Neuronal stem cell (in vitro differentiated cells): ENCODE measurements at regions not wholly inside any gene's neighbourhood (a gene's known extent, or its start where the extent isn't known, plus 50 kb on each side); places are given as distances from the start of the nearest gene placed in this dataset.
A peak's percentile ranks its signal among the peaks of the same experiment; 100 is the strongest.
"Not testable (repeated sequence)": the region's sequence is repeated elsewhere in the genome, so short reads cannot be mapped to it uniquely, and the experiment has no call there.

Experiments used
- DNase-seq: peaks from one replicate; pipeline ENCODE4 v3.0.0-alpha.2; 2013; ENCODE audit warnings: low spot score
- H2AFZ ChIP-seq: one replicate; pipeline ENCODE4 v1.6.1; 2013; ENCODE audit warnings: mild to moderate bottlenecking, low read length, inconsistent platforms
- H2AK5ac ChIP-seq: 2 replicates; pipeline ENCODE4 v1.6.1; 2013; ENCODE audit warnings: low read depth, mild to moderate bottlenecking, inconsistent platforms, low read length, moderate library complexity, mixed read lengths
- H2BK120ac ChIP-seq: 2 replicates; pipeline ENCODE4 v1.6.1; 2013; ENCODE audit warnings: low read depth, mild to moderate bottlenecking, inconsistent platforms, low read length, moderate library complexity, mixed read lengths
- H2BK12ac ChIP-seq: one replicate; pipeline ENCODE4 v1.6.1; 2013; ENCODE audit warnings: low read length, inconsistent platforms
- H2BK15ac ChIP-seq: 2 replicates; pipeline ENCODE4 v1.6.1; 2013; ENCODE audit warnings: mild to moderate bottlenecking, low read length, inconsistent platforms, mixed read lengths
- H2BK5ac ChIP-seq: one replicate; pipeline ENCODE4 v1.6.1; 2013; ENCODE audit warnings: inconsistent platforms, mild to moderate bottlenecking, low read length, moderate library complexity
- H3K14ac ChIP-seq: one replicate; pipeline ENCODE4 v1.6.1; 2013; ENCODE audit warnings: low read length, inconsistent platforms
- H3K18ac ChIP-seq: 2 replicates; pipeline ENCODE4 v1.6.1; 2013; ENCODE audit warnings: low read length, inconsistent platforms
- H3K23ac ChIP-seq: 2 replicates; pipeline ENCODE4 v1.6.1; 2013; ENCODE audit warnings: low read depth, mild to moderate bottlenecking, mixed read lengths, low read length, inconsistent platforms; ENCODE audit not compliant: poor library complexity
- H3K27ac ChIP-seq: replicated peaks from 3 replicates; pipeline ENCODE4 v1.5.1; 2013; ENCODE audit warnings: low read length, inconsistent platforms
- H3K27me3 ChIP-seq, 3 experiments: 2 replicates each; pipeline ENCODE4 v1.6.1; 2013; ENCODE audit warnings: low read length in 3 of 3, mild to moderate bottlenecking in 2 of 3, inconsistent platforms in 1 of 3, low read depth in 1 of 3, mixed read lengths in 1 of 3, moderate library complexity in 1 of 3; ENCODE audit not compliant: control insufficient read depth in 3 of 3, insufficient read depth in 3 of 3
- H3K36me3 ChIP-seq, 2 donors: replicated peaks in 1 of 2; 2 replicates each; pipeline ENCODE4 v1.6.1; 2013; ENCODE audit warnings: low read length in 2 of 2; ENCODE audit not compliant: control insufficient read depth in 2 of 2, insufficient read depth in 2 of 2
- H3K4ac ChIP-seq: 2 replicates; pipeline ENCODE4 v1.6.1; 2013; ENCODE audit warnings: inconsistent platforms, mild to moderate bottlenecking, low read length, moderate library complexity
- H3K4me1 ChIP-seq, 2 donors: 1 replicate in 1 of 2; 2 replicates in 1 of 2; pipeline ENCODE4 v1.6.1; 2013; ENCODE audit warnings: low read length in 2 of 2, low read depth in 1 of 2; ENCODE audit not compliant: control insufficient read depth in 2 of 2, insufficient read depth in 1 of 2
- H3K4me2 ChIP-seq: one replicate; pipeline ENCODE4 v1.6.1; 2013; ENCODE audit warnings: mild to moderate bottlenecking, low read length, inconsistent platforms; ENCODE audit not compliant: insufficient read depth, poor library complexity, severe bottlenecking
- H3K4me3 ChIP-seq, 2 donors: 2 replicates each; pipeline ENCODE4 v1.5.1; 2013; ENCODE audit warnings: low read length in 2 of 2, mild to moderate bottlenecking in 2 of 2, inconsistent platforms in 1 of 2, moderate library complexity in 1 of 2
- H3K79me1 ChIP-seq: one replicate; pipeline ENCODE4 v1.6.1; 2013; ENCODE audit warnings: low read depth, mild to moderate bottlenecking, inconsistent platforms, low read length, moderate library complexity
- H3K9ac ChIP-seq: one replicate; pipeline ENCODE4 v1.6.1; 2013; ENCODE audit warnings: mild to moderate bottlenecking, low read depth, low read length, inconsistent platforms; ENCODE audit not compliant: poor library complexity
- H3K9me3 ChIP-seq, 2 donors: replicated peaks in 1 of 2; 2 replicates each; pipeline versions ENCODE3 to v1.6.1; 2013; ENCODE audit warnings: low read length in 2 of 2, mild to moderate bottlenecking in 2 of 2, inconsistent platforms in 1 of 2, low read depth in 1 of 2, mixed read lengths in 1 of 2, moderate library complexity in 1 of 2; ENCODE audit not compliant: control insufficient read depth in 2 of 2, insufficient read depth in 1 of 2
- H4K8ac ChIP-seq: one replicate; pipeline ENCODE4 v1.6.1; 2013; ENCODE audit warnings: low read depth, mild to moderate bottlenecking, inconsistent platforms, low read length, moderate library complexity
- H4K91ac ChIP-seq: one replicate; pipeline ENCODE4 v1.6.1; 2013; ENCODE audit warnings: low read length, low read depth, mild to moderate bottlenecking, inconsistent platforms; ENCODE audit not compliant: poor library complexity
- WGBS, 2 donors: extraction: QIAGEN DNeasy Blood & Tissue Kit; methylation state at CpG; one replicate each; pipeline ENCODE4 v1.1.7; 2013; ENCODE audit warnings: missing lambda C conversion rate in 2 of 2, mixed read lengths in 1 of 2; ENCODE audit not compliant: insufficient read length in 2 of 2, insufficient replicate concordance in 1 of 2; ENCODE audit errors: extremely low coverage in 2 of 2; 5-methylcytosine and 5-hydroxymethylcytosine counted together

DNA sequence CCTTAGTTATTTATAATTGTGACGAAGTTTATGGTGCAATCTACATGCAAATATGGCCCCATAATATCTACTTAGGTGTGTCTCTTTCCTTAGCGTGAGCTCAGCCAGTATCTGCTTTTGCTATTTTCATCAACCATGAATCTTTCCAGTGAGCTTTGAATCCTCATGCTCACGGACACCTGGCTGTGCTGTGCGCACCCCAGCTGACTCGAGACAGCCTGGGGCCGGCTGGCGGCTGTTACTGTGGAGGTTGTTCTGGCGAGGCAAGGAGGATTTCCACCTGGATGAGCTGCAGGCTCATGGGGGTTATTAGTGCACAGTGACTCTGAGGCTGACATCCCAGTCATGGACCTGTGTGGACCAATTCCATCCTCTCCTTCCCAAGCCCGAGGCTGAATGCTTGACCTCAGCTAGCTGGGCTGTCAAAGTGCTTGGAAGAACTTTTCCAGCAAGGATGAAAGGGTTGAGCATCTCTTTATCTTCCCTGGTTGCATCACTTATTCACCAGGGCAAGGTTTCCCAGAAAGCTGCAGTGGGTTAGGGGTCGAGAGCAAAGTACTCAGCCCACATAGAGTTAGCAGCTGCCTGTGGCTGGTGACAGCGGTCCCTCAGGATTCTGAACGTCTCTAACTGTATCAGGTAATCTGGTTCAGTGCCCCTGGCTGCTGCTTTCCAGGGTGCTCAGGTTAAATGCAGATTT lies 141.7 kb downstream of the ARL4C start:
- H3K4me1 ChIP-seq: peaks cover 9 to 14% of the 10 kb centered on the region in 2 donors
- H3K9ac ChIP-seq: no peak overlapping the region
- peaks cover 0 to 2% of the 10 kb centered on the region in 2 donors for H3K9me3 ChIP-seq
- H4K8ac ChIP-seq: no peak overlapping the region
- no peaks in the 10 kb centered on the region for H3K27me3 ChIP-seq
- peak overlapping the region; percentile 18 for H3K27ac ChIP-seq
- no peak overlapping the region for H3K4ac ChIP-seq
- no peak overlapping the region for H3K14ac ChIP-seq
- peak overlapping the region; percentile 50 for H3K18ac ChIP-seq
- H2BK12ac ChIP-seq: no peak overlapping the region
- H2AK5ac ChIP-seq: no peak overlapping the region
- no peak overlapping the region for H4K91ac ChIP-seq
- H2BK15ac ChIP-seq: peak overlapping the region; percentile 53
- H3K4me2 ChIP-seq: no peak overlapping the region
- DNase-seq: no peak
- no CpG with 5 or more reads among the region's 12 CpGs for WGBS, 2 donors
- no peak overlapping the region for H2BK120ac ChIP-seq
- peaks cover 1% of the 10 kb centered on the region for H3K79me1 ChIP-seq
- no peak overlapping the region for H3K4me3 ChIP-seq
- H2BK5ac ChIP-seq: peak overlapping the region; percentile 57
- H3K23ac ChIP-seq: no peak overlapping the region
- H2AFZ ChIP-seq: peak overlapping the region; percentile 18
- no peaks in the 10 kb centered on the region for H3K36me3 ChIP-seq

DNA sequence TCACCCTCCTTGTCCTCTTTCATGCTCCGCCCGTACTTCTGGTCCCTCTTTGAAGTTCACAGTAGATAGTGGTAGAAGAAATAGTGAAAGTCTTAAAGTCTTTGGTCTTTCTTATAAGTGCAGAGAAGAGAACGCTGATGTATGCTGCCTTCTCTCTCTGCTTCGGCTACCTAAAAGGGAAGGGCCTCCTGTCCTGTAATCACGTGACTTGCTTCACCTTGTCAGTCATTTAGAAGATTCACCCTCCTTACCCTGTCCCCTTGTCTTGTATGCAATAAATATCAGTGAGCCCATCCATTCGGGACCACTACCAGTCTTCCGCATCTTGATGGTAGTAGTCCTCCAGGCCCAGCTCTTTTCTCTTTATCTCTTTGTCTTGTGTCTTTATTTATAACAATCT lies 144.6 kb downstream of the ARL4C start:
- no peak overlapping the region for H3K4me2 ChIP-seq
- no peak overlapping the region for H2AK5ac ChIP-seq
- DNase-seq: no peak
- H3K4ac ChIP-seq: no peak overlapping the region
- H3K79me1 ChIP-seq: peaks cover 1% of the 10 kb centered on the region
- no peak overlapping the region for H3K9ac ChIP-seq
- H2AFZ ChIP-seq: no peak overlapping the region
- H3K36me3 ChIP-seq: no peaks in the 10 kb centered on the region
- H3K4me1 ChIP-seq: peaks cover 9 to 12% of the 10 kb centered on the region in 2 donors
- H3K27ac ChIP-seq: no peak overlapping the region
- no peak overlapping the region for H3K18ac ChIP-seq
- H4K8ac ChIP-seq: no peak overlapping the region
- no peak overlapping the region for H3K23ac ChIP-seq
- no peaks in the 10 kb centered on the region for H3K27me3 ChIP-seq
- H3K4me3 ChIP-seq: no peak overlapping the region
- no peak overlapping the region for H2BK15ac ChIP-seq
- no CpG with 5 or more reads among the region's 7 CpGs for WGBS, 2 donors
- no peak overlapping the region for H4K91ac ChIP-seq
- H3K14ac ChIP-seq: no peak overlapping the region
- H2BK120ac ChIP-seq: no peak overlapping the region
- H2BK12ac ChIP-seq: no peak overlapping the region
- peaks cover 0 to 2% of the 10 kb centered on the region in 2 donors for H3K9me3 ChIP-seq
- no peak overlapping the region for H2BK5ac ChIP-seq

DNA sequence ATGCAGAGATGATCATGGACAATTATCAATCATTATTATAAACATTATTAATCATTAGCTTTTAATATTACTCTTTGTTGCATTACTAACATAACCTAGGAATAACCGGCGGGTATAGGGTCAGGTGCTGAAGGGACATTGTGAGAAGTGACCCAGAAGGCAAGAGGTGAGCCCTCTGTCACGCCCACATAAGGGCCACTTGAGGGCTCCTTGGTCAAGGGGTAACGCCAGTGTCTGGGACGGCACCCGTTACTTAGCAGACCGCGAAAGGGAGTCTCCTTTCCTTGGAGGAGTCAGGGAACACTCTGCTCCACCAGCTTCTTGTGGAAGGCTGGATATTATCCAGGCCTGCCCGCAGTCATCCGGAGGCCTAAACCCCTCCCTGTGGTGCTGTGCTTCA lies 145.0 kb downstream of the ARL4C start:
- H2AFZ ChIP-seq, DNase-seq, H2BK12ac ChIP-seq, H3K27ac ChIP-seq, H3K9ac ChIP-seq, H3K36me3 ChIP-seq, H2BK5ac ChIP-seq, H3K4ac ChIP-seq, H3K4me3 ChIP-seq, H4K8ac ChIP-seq, H2AK5ac ChIP-seq, H4K91ac ChIP-seq, H2BK120ac ChIP-seq, H3K4me2 ChIP-seq, H3K27me3 ChIP-seq, H3K18ac ChIP-seq, H3K14ac ChIP-seq, H3K9me3 ChIP-seq, H2BK15ac ChIP-seq, H3K23ac ChIP-seq, H3K79me1 ChIP-seq: not testable (repeated sequence)
- no CpG with 5 or more reads among the region's 10 CpGs for WGBS, 2 donors
- peaks cover 9 to 11% of the 10 kb centered on the region in 2 donors for H3K4me1 ChIP-seq

DNA sequence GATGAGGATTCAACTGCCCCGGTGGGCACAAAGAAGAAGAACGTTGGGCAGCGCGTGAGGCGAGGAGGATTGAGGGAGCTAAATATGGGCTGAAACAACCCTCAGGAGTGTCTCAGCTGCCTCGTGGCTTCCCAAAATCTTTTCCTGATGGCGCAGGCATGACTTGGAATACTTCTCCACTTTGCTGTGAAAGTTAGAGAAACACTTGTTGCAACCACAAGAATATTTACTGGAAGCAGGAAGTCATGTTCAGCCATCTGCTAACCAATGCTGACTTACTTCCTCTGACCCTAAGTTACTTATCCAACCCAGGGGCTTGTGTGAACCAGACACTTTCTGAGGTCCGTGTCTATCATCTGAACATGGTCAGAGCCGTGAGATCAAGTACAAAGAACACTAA lies 148.8 kb downstream of the ARL4C start:
- no peaks in the 10 kb centered on the region for H3K36me3 ChIP-seq
- no peak overlapping the region for H2BK15ac ChIP-seq
- H4K8ac ChIP-seq: no peak overlapping the region
- H3K18ac ChIP-seq: no peak overlapping the region
- no peak overlapping the region for H2AK5ac ChIP-seq
- peaks cover 2% of the 10 kb centered on the region for H3K79me1 ChIP-seq
- H2BK12ac ChIP-seq: no peak overlapping the region
- peaks cover 0 to 6% of the 10 kb centered on the region in 2 donors for H3K4me1 ChIP-seq
- no peak overlapping the region for H3K4me3 ChIP-seq
- no peak overlapping the region for H3K4me2 ChIP-seq
- no peak overlapping the region for H3K4ac ChIP-seq
- H3K27ac ChIP-seq: no peak overlapping the region
- H3K9ac ChIP-seq: no peak overlapping the region
- no CpG with 5 or more reads among the region's 9 CpGs for WGBS, 2 donors
- no peak overlapping the region for H4K91ac ChIP-seq
- no peak overlapping the region for H3K23ac ChIP-seq
- no peak overlapping the region for H2BK120ac ChIP-seq
- no peak overlapping the region for H2BK5ac ChIP-seq
- no peak overlapping the region for H3K14ac ChIP-seq
- H3K27me3 ChIP-seq: no peaks in the 10 kb centered on the region
- no peak for DNase-seq
- no peak overlapping the region for H2AFZ ChIP-seq
- peaks cover 0 to 2% of the 10 kb centered on the region in 2 donors for H3K9me3 ChIP-seq
